ENCODE measurements at regions not wholly inside any gene's neighbourhood (a gene's known extent, or its start where the extent isn't known, plus 50 kb on each side); places are given as distances from the start of the nearest gene placed in this dataset.

GRCh38 chr5:174380311-174380710 is 334.8 kb downstream of the NSG2 start:
- no peak for DNase-seq

GRCh38 chr5:174381241-174381640 is 335.7 kb downstream of the NSG2 start:
- no peak for DNase-seq

- DNase-seq: no peak
These were observed 338.0 kb downstream of the NSG2 start for GRCh38 chr5:174383210-174384167.

GRCh38 chr5:174384509-174384947 is 339.0 kb downstream of the NSG2 start:
- DNase-seq: no peak

- no peak for DNase-seq
These were observed 338.1 kb upstream of the MSX2 start for GRCh38 chr5:174386306-174386705.

GRCh38 chr5:174386846-174387245 is 337.5 kb upstream of the MSX2 start:
- DNase-seq: no peak

GRCh38 chr5:174387448-174387847 is 336.9 kb upstream of the MSX2 start:
- DNase-seq: no peak

- no peak for DNase-seq
These were observed 331.5 kb upstream of the MSX2 start for GRCh38 chr5:174392892-174393291.

- no peak for DNase-seq
These were observed 327.8 kb upstream of the MSX2 start for GRCh38 chr5:174396541-174396940.

GRCh38 chr5:174397206-174397605 is 327.2 kb upstream of the MSX2 start:
- DNase-seq: no peak

- DNase-seq: no peak
These were observed 326.2 kb upstream of the MSX2 start for GRCh38 chr5:174398171-174398570.

GRCh38 chr5:174399411-174399810 is 325.0 kb upstream of the MSX2 start:
- DNase-seq: no peak

GRCh38 chr5:174400461-174400860 is 323.9 kb upstream of the MSX2 start:
- no peak for DNase-seq

- DNase-seq: no peak
These were observed 322.6 kb upstream of the MSX2 start for GRCh38 chr5:174401793-174402192.

GRCh38 chr5:174402222-174402812 is 322.1 kb upstream of the MSX2 start:
- DNase-seq: no peak

GRCh38 chr5:174404848-174405247 is 319.5 kb upstream of the MSX2 start:
- no peak for DNase-seq

GRCh38 chr5:174409070-174409469 is 315.3 kb upstream of the MSX2 start:
- no peak for DNase-seq

GRCh38 chr5:174409971-174410370 is 314.4 kb upstream of the MSX2 start:
- DNase-seq: no peak

GRCh38 chr5:174410716-174411478 is 313.5 kb upstream of the MSX2 start:
- no peak for DNase-seq

- no peak for DNase-seq
These were observed 312.9 kb upstream of the MSX2 start for GRCh38 chr5:174411479-174411819.

GRCh38 chr5:174412374-174412773 is 312.0 kb upstream of the MSX2 start:
- no peak for DNase-seq

- DNase-seq: no peak
These were observed 311.4 kb upstream of the MSX2 start for GRCh38 chr5:174412941-174413340.

GRCh38 chr5:174413567-174414314 is 310.6 kb upstream of the MSX2 start:
- no peak for DNase-seq
